B cell (primary cell): ENCODE measurements at regions not wholly inside any gene's neighbourhood (a gene's known extent, or its start where the extent isn't known, plus 50 kb on each side); places are given as distances from the start of the nearest gene placed in this dataset.

Experiments
- ATAC-seq: fragments of 200-7000 bp; cut with Tn5 transposase; one replicate; pipeline ENCODE4 v1.10.0; 2021; ENCODE audit warnings: low read depth, mild to moderate bottlenecking, moderate number of reproducible peaks, moderate library complexity
- CTCF ChIA-PET: fragments of 350-600 bp; sonication (Branson Sonifier 250); formaldehyde crosslinking; loops from one replicate; lab custom pipeline; 2021; ENCODE audit warnings: antibody characterized with exemption, inconsistent platforms; lab: Charles Lee
- POLR2A ChIA-PET: fragments of 350-600 bp; sonication (Branson Sonifier 250); formaldehyde crosslinking; loops from one replicate; lab custom pipeline; 2021; ENCODE audit warnings: antibody characterized with exemption; lab: Charles Lee
- DNase-seq: peaks from one replicate; pipeline ENCODE4 v3.0.0; 2013
- H2AFZ ChIP-seq: 2 replicates; pipeline ENCODE4 v1.6.1; 2012; ENCODE audit warnings: mild to moderate bottlenecking, low read depth, low read length; ENCODE audit not compliant: insufficient read depth, poor library complexity, severe bottlenecking
- H3K27ac ChIP-seq, 2 donors: 1 replicate in 1 of 2; 2 replicates in 1 of 2; pipeline ENCODE4 v1.5.1; 2012 to 2013; ENCODE audit warnings: low read length in 2 of 2, mild to moderate bottlenecking in 2 of 2, moderate library complexity in 1 of 2
- H3K27me3 ChIP-seq, 4 experiments: fragments of 200-600 bp in 1 of 4; sonication (generic) in 1 of 4; replicated peaks in 1 of 4; 1 replicate in 2 of 4; 2 replicates in 2 of 4; pipeline versions ENCODE4 v1.6.1 to v1.7.0; 2013 to 2016; ENCODE audit warnings: low read length in 3 of 4, mild to moderate bottlenecking in 2 of 4, mixed read lengths in 1 of 4, moderate library complexity in 1 of 4; ENCODE audit not compliant: insufficient read depth in 4 of 4, control insufficient read depth in 3 of 4; ENCODE audit errors: control extremely low read depth in 1 of 4
- H3K36me3 ChIP-seq, 2 experiments: replicated peaks in 1 of 2; 1 replicate in 1 of 2; 2 replicates in 1 of 2; pipeline versions ENCODE4 v1.6.1 to v1.7.1; 2013; ENCODE audit warnings: low read length in 1 of 2; ENCODE audit not compliant: insufficient read depth in 2 of 2, control insufficient read depth in 1 of 2; ENCODE audit errors: control extremely low read depth in 1 of 2, extremely low read depth in 1 of 2
- H3K4me1 ChIP-seq, 2 donors: fragments of 200-600 bp in 1 of 2; sonication (generic) in 1 of 2; 1 replicate in 1 of 2; 2 replicates in 1 of 2; pipeline versions ENCODE4 v1.5.1 to v1.6.1; 2013 to 2017; ENCODE audit warnings: low read length in 2 of 2; ENCODE audit not compliant: control insufficient read depth in 2 of 2, insufficient read depth in 2 of 2
- H3K4me2 ChIP-seq: replicated peaks from 2 replicates; pipeline ENCODE3; 2012; ENCODE audit warnings: mild to moderate bottlenecking, low read depth, low read length; ENCODE audit not compliant: poor library complexity, severe bottlenecking
- H3K4me3 ChIP-seq, 5 experiments: fragments of 200-600 bp in 1 of 5; sonication (generic) in 1 of 5; 1 replicate in 3 of 5; 2 replicates in 2 of 5; pipeline versions ENCODE4 v1.5.1 to v1.7.0; 2011 to 2016; ENCODE audit warnings: low read length in 4 of 5, mild to moderate bottlenecking in 4 of 5, low read depth in 2 of 5, control low read depth in 1 of 5, moderate library complexity in 1 of 5; ENCODE audit not compliant: insufficient read depth in 1 of 5; ENCODE audit errors: control extremely low read depth in 1 of 5, extremely low read depth in 1 of 5
- H3K79me2 ChIP-seq: fragments of 200-600 bp; sonication (generic); one replicate; pipeline ENCODE4 v1.6.0; 2016; ENCODE audit warnings: low read length; ENCODE audit not compliant: control insufficient read depth, insufficient read depth
- H3K9ac ChIP-seq: fragments of 200-600 bp; sonication (generic); 2 replicates; pipeline ENCODE4 v1.6.1; 2017; ENCODE audit warnings: mild to moderate bottlenecking, low read length, moderate library complexity
- H3K9me3 ChIP-seq, 3 donors: one replicate each; pipeline versions ENCODE4 v1.6.1 to v1.7.1; 2013; ENCODE audit warnings: low read length in 2 of 3; ENCODE audit not compliant: control insufficient read depth in 2 of 3, insufficient read depth in 1 of 3; ENCODE audit errors: control extremely low read depth in 1 of 3
- H4K20me1 ChIP-seq: 2 replicates; pipeline ENCODE4 v1.6.0; 2012; ENCODE audit warnings: mild to moderate bottlenecking, low read length; ENCODE audit not compliant: insufficient read depth, control insufficient read depth, poor library complexity, severe bottlenecking
- H3K27ac Mint-ChIP-seq: one replicate; pipeline ENCODE4 v1.8.0; 2021; ENCODE audit warnings: mixed read lengths
- H3K27me3 Mint-ChIP-seq: one replicate; pipeline ENCODE4 v1.8.0; 2021; ENCODE audit warnings: mixed read lengths
- H3K4me1 Mint-ChIP-seq: one replicate; pipeline ENCODE4 v1.8.0; 2021; ENCODE audit warnings: mixed read lengths
- H3K4me3 Mint-ChIP-seq: one replicate; pipeline ENCODE4 v1.8.0; 2021; ENCODE audit warnings: mixed read lengths
- H3K9me3 Mint-ChIP-seq: one replicate; pipeline ENCODE4 v1.8.0; 2022; ENCODE audit warnings: mixed read lengths; ENCODE audit not compliant: insufficient read depth
- EZH2 ChIP-seq: IDR thresholded peaks from 2 replicates; pipeline ENCODE4 v1.6.1; 2012; ENCODE audit warnings: borderline replicate concordance, low read depth, mild to moderate bottlenecking, moderate library complexity, low read length; ENCODE audit not compliant: insufficient read depth, poor library complexity, severe bottlenecking
- WGBS: methylation state at CpG from one replicate; pipeline ENCODE4 v1.1.5; 2013; ENCODE audit warnings: missing lambda C conversion rate; ENCODE audit not compliant: insufficient coverage; 5-methylcytosine and 5-hydroxymethylcytosine counted together
- intact Hi-C: fragments of 100-400 bp; cut with micrococcal nuclease; formaldehyde crosslinking; loops from one replicate; pipeline ENCODE4 v1.10.0; 2022
- TF ChIP-seq, protein P1 (sequence below): fragments of 200-600 bp; IDR thresholded peaks from one replicate; pipeline ENCODE4 v1.8.0; 2022; ENCODE audit warnings: antibody characterized with exemption, mild to moderate bottlenecking

DNA sequence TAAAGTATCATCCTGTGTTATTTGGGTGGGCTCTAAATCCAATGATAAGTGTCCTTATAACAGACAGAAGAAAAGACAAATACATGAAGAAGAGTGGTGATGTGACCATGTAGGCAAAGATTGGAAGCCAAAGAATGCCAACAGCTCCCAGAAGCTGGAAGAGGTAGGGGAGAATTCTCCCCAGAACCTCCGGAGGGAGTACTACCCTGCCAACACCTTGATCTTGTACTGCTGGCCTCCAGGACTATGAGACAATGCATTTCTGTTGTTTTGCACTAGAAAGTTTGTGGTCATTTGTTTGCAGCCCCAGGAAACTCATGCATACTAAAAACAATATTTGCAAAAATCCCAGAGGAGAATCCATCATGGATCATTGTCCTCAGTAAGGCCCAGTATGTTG, 115.0 kb upstream of the ARHGAP20 start:
- POLR2A ChIA-PET = no interaction called here

DNA sequence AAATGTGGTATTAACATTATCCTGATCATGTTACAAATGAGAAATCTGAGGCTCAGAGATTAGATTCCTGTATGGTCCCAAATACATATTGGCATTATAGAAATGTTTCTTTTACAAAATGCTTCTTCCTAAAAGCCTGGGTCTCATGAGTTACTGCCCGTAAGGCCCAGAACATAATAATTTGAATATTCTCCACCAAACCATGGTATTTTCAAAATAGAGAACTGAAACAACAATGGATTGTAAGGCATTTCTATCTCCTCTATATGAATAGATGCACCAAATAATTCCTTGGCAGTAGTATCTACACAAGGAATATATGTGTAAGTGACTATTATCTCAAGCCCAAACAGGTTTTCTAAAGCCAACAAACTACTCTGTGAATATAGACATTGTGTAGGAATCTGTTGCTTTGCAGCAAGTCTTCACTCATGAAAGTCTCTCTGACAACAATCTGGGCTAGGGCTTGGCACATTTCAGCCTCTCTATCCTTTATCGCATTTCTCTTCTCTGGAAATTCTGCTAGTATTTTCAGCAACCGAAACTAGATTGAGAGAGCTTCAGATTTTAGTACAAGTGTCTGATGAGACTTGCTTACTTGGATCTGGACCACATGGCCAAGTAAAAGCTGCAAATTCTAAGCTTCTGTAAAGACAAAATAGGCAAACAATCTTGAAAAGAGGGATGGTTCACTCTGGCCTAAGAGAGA, 112.8 kb upstream of the ARHGAP20 start:
- Mint-ChIP-seq H3K27ac (no peak overlapping the region), H3K9me3 (no peaks in the 10 kb centered on the region), H3K27me3 (no peaks in the 10 kb centered on the region), H3K4me3 (no peak overlapping the region), H3K4me1 (peaks cover 10% of the 10 kb centered on the region)
- Histone ChIP-seq H3K9ac (no peak overlapping the region), H3K79me2 (no peaks in the 10 kb centered on the region), H3K27ac (no peak overlapping the region), H3K36me3 (no peaks in the 10 kb centered on the region), H4K20me1 (no peaks in the 10 kb centered on the region), H3K27me3 (no peaks in the 10 kb centered on the region), H3K4me3 (no peak overlapping the region), H3K9me3 (peaks cover 0 to 2% (median 0%) of the 10 kb centered on the region in 3 donors), H3K4me1 (peaks cover 0 to 8% of the 10 kb centered on the region in 2 donors), H2AFZ (peak overlapping the region; percentile 10), H3K4me2 (no peak overlapping the region)
- DNase-seq (peak; percentile 10), ATAC-seq (no peak)
- ChIA-PET POLR2A (no interaction called here), CTCF (no interaction called here)
- intact Hi-C loops = no loop called here
- no CpG with 5 or more reads among the region's 3 CpGs for WGBS
- no peak for TF ChIP-seq EZH2
- TF ChIP-seq, protein P1, sequence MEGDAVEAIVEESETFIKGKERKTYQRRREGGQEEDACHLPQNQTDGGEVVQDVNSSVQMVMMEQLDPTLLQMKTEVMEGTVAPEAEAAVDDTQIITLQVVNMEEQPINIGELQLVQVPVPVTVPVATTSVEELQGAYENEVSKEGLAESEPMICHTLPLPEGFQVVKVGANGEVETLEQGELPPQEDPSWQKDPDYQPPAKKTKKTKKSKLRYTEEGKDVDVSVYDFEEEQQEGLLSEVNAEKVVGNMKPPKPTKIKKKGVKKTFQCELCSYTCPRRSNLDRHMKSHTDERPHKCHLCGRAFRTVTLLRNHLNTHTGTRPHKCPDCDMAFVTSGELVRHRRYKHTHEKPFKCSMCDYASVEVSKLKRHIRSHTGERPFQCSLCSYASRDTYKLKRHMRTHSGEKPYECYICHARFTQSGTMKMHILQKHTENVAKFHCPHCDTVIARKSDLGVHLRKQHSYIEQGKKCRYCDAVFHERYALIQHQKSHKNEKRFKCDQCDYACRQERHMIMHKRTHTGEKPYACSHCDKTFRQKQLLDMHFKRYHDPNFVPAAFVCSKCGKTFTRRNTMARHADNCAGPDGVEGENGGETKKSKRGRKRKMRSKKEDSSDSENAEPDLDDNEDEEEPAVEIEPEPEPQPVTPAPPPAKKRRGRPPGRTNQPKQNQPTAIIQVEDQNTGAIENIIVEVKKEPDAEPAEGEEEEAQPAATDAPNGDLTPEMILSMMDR = no peak

More for the DNA sequence above, 115.0 kb upstream of the ARHGAP20 start:
- intact Hi-C loops = no loop called here
- CTCF ChIA-PET = no interaction called here
- Mint-ChIP-seq H3K27me3 (no peaks in the 10 kb centered on the region), H3K27ac (no peak overlapping the region), H3K4me3 (no peak overlapping the region), H3K4me1 (peaks cover 10% of the 10 kb centered on the region), H3K9me3 (no peaks in the 10 kb centered on the region)
- Histone ChIP-seq H3K4me3 (no peak overlapping the region), H3K36me3 (no peaks in the 10 kb centered on the region), H4K20me1 (no peaks in the 10 kb centered on the region), H3K27ac (no peak overlapping the region), H3K27me3 (no peaks in the 10 kb centered on the region), H3K79me2 (no peaks in the 10 kb centered on the region), H3K9me3 (peaks cover 0 to 2% (median 0%) of the 10 kb centered on the region in 3 donors), H2AFZ (no peak overlapping the region), H3K4me2 (no peak overlapping the region), H3K4me1 (peaks cover 0 to 8% of the 10 kb centered on the region in 2 donors), H3K9ac (no peak overlapping the region)
- WGBS = no CpG with 5 or more reads among the region's 1 CpG
- no peak for ATAC-seq
- DNase-seq = no peak
- TF ChIP-seq, protein P1 = no peak
- TF ChIP-seq EZH2 = no peak
